ENCODE measurements at regions not wholly inside any gene's neighbourhood (a gene's known extent, or its start where the extent isn't known, plus 50 kb on each side); places are given as distances from the start of the nearest gene placed in this dataset.

GRCh38 chr5:136513430-136513829, 148.1 kb upstream of the TRPC7 start:
- TF ChIP-seq CTCF (IDR thresholded peaks at IDR 0.05; ENCODE audit: low read length) (no peak), EZH2 (optimal IDR thresholded peaks at IDR 0.05; ENCODE audit: low read depth, low read length) (no peak)
